ENCODE measurements at regions not wholly inside any gene's neighbourhood (a gene's known extent, or its start where the extent isn't known, plus 50 kb on each side); places are given as distances from the start of the nearest gene placed in this dataset.
"Not testable (repeated sequence)": the region's sequence is repeated elsewhere in the genome, so short reads cannot be mapped to it uniquely, and the experiment has no call there.

- DNase-seq (ENCODE audit: low read depth) = no peak
Observed at GRCh38 chr4:40681600-40681999, 51.9 kb upstream of the RBM47 start.

GRCh38 chr4:40682290-40683101 is 52.8 kb upstream of the RBM47 start:
- DNase-seq (ENCODE audit: low read depth) = no peak

DNA sequence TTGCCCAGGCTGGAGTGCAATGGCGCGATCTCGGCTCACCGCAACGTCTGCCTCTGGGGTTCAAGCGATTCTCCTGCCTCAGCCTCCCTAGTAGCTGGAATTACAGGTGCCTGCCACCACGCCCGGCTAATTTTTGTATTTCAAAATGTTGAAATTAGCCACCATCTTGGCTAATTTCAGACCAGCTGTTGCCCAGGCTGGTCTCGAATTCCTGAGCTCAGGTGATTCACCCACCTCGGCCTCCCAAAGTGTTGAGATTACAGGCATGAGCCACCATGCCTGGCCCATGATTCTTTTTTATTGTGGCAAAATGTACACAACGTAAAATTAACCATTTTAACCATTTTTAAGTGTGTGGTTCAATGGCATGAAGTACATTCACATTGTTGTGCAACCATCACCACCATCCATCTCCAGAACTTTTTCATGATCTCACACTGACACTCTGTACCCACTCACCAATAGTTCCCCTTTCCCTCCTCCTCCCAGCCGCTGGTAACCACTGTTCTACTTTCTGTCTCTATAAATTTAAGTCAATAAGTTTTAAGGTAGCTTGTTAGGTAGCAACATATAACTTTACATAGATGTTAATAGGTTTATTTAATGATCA is 54.0 kb upstream of the RBM47 start:
- not testable (repeated sequence) for DNase-seq (ENCODE audit: low read depth)

DNA sequence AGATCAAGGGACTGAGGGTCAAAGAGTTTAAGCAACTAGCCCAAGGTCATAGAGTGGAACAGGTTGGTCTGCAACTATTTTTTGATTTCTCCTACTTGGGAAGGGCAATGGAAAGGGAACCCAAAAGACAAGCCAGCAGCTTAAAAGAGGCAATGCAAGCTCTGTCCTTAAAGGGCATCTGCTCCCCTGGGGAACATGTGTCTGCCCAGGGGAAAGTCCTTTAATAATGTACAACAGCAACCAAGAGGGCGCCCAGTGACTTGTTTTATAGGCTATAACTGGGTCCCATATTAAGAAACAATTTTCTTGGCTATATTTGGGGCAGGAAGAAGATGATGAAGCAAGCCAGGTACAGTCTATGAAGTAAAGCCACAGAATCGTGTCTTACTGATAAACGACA is 54.7 kb upstream of the RBM47 start:
- no peak for DNase-seq (ENCODE audit: low read depth)

GRCh38 chr4:40685300-40685699 is 55.6 kb upstream of the RBM47 start:
- peak; percentile 75 for DNase-seq (ENCODE audit: low read depth)

GRCh38 chr4:40686081-40686913 is 56.6 kb upstream of the RBM47 start:
- no peak for DNase-seq (ENCODE audit: low read depth)

DNA sequence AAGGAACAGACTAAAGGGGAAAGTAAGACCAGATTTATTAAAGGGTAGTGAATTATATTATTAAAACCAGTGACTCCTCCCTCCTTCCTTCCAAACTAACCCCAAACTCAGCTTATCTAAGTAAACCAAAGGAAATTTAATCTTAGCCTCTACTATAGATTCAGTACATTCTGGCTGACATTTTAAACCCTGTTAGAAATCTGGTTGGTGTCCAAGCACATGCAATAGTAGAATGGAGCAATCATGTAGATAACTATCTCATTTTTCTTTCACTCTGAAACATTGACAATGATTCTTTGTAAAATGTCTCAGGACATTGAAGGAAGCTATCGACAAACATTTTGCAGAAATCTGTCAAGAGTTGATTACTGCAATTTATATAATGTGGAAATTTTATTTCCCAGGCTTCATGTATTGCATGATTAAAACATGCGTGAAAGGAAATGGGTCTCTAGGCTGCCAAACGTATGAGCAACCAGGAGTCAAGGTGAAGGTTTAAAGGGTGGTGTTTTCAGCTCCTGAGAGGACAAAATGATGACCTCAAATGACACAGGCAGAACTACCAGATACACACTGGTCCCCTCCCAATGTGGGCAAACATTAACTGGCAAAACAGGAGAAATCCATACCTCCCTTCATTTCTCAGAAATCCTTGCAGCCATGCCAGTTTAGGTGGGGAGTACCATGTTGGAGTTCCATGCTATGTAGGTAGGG is 58.2 kb upstream of the RBM47 start:
- DNase-seq (ENCODE audit: low read depth) = no peak

GRCh38 chr4:40688446-40689095 is 58.9 kb upstream of the RBM47 start:
- no peak for DNase-seq (ENCODE audit: low read depth)

- DNase-seq (ENCODE audit: low read depth) = no peak
Observed at GRCh38 chr4:40693946-40694345, 55.8 kb upstream of the NSUN7 start.

- not testable (repeated sequence) for DNase-seq (ENCODE audit: low read depth)
Observed at GRCh38 chr4:40697476-40697875, 52.3 kb upstream of the NSUN7 start.

GRCh38 chr4:40698733-40699132 is 51.0 kb upstream of the NSUN7 start:
- DNase-seq (ENCODE audit: low read depth) = no peak

GRCh38 chr4:40699648-40700047 is 50.1 kb upstream of the NSUN7 start:
- peak; percentile 72 for DNase-seq (ENCODE audit: low read depth)

Measured in HT1080 (cell line).